KBM-7 (cell line): ENCODE measurements at regions not wholly inside any gene's neighbourhood (a gene's known extent, or its start where the extent isn't known, plus 50 kb on each side); places are given as distances from the start of the nearest gene placed in this dataset.

Experiments used
- DNase-seq: peaks from one replicate; pipeline ENCODE4 v3.0.0-alpha.2; 2015
- in situ Hi-C: fragments of 300-500 bp; cut with MboI; formaldehyde crosslinking; loops from 2 replicates; pipeline ENCODE4 v1.14.3; 2020; ENCODE audit warnings: low sequenced_read_pairs, low pct_unique_long_range_greater_than_20kb, mixed read lengths

DNA sequence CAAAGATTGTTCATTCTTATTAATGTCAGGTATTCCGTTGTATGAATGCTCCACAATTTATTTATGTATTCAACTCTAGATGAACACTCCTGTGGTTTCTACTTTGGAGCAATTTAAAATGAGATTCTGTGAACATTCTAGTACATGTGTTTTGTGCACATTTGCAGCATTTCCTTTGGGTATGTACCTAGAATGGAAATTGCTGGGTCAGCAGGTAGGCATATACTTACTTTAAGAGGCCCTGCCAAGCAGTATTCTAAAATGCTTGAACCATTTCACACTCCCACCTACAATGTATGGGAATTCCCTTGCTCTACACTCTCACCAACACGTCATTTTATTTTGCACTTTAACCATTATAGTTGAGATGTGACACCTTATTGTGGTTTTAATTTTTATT lies 59.4 kb upstream of the MAGEB2 start:
- in situ Hi-C loops, result no loop called here
- DNase-seq, result no peak

GRCh38 chrX:30156880-30157560 lies 58.3 kb upstream of the MAGEB2 start:
- in situ Hi-C loops, result no loop called here
- no peak for DNase-seq

DNA sequence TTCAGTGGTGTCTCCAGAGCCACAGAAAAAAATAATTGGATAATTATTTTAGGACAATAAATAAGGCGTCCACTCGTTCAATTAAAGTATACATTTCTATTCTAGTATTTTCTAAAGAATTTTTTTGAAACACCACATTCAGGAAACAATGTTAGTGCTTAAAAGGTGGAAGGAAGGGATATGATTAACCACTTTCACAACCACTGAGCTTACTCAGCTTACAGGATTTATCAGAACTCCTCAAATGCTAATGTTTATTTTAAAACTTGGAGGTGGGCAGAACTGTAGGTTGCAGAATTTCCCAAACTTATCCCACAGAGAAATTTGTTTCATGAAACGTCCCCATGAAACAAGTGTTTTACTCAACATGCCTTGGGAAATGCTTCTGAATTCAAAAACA lies 54.3 kb upstream of the MAGEB2 start:
- in situ Hi-C loops, result no loop called here
- no peak for DNase-seq
